Central memory CD8-positive, alpha-beta T cell (primary cell): ENCODE measurements at regions not wholly inside any gene's neighbourhood (a gene's known extent, or its start where the extent isn't known, plus 50 kb on each side); places are given as distances from the start of the nearest gene placed in this dataset.

Source experiments
- ATAC-seq: fragments of 150-1000 bp; cut with Tn5 transposase; replicated peaks from 2 replicates; pipeline ENCODE4 v1.10.0; 2022; ENCODE audit warnings: mild to moderate bottlenecking, moderate FRiP score, moderate number of reproducible peaks; ENCODE audit not compliant: poor library complexity, severe bottlenecking; ENCODE audit errors: extremely low read depth
- DNase-seq, 2 donors: peaks; one replicate each; pipeline ENCODE4 v3.0.0; 2021; ENCODE audit warnings: low spot score in 2 of 2
- H3K27ac Mint-ChIP-seq: one replicate; pipeline ENCODE4 v1.8.0; 2022; ENCODE audit warnings: low read depth, mild to moderate bottlenecking, moderate library complexity, mixed read lengths
- H3K27me3 Mint-ChIP-seq: one replicate; pipeline ENCODE4 v1.8.0; 2022; ENCODE audit warnings: mixed read lengths
- H3K36me3 Mint-ChIP-seq: one replicate; pipeline ENCODE4 v1.8.0; 2022; ENCODE audit warnings: mild to moderate bottlenecking, moderate library complexity, mixed read lengths; ENCODE audit not compliant: insufficient read depth
- H3K4me1 Mint-ChIP-seq: one replicate; pipeline ENCODE4 v1.8.0; 2022; ENCODE audit warnings: mixed read lengths
- H3K4me3 Mint-ChIP-seq: one replicate; pipeline ENCODE4 v1.8.0; 2022; ENCODE audit warnings: mild to moderate bottlenecking, moderate library complexity, mixed read lengths
- H3K9me3 Mint-ChIP-seq: one replicate; pipeline ENCODE4 v1.8.0; 2022; ENCODE audit warnings: mixed read lengths

DNA sequence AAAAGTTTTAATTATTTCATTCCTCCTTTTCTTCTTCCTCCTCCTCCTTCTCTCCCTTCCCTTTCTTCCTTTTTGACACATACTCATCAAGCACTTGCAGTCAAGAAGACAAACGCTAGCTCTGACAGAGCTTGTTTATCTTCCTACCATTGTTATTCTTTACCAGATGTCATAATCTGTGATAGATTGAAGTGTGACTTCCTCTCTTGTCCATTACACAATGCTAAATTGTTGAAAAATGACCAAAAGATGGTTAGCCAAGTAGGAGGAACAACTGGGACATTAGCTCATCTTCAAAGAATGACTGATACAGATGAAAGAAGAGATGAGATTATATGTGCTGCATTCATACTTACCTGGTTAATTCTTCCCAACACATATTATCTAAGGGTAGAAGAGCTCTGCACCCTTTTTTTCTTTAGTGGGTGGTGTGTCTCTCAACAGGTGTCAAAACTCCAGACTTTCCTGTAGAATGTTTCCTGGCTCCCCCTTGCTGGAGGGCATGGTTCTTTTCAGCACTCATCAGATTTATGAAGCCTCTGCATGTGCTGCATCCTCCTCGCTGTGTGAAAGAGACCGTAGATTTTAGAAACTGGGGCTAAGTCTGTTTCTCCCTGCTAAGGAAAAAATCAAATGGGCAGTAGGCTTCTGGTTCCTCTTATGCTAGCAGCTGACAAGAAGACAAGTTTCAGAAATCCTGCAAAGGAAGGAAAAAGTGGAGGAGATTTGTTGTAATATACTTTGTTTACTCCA is 147.1 kb downstream of the TMX1 start:
- no peak for ATAC-seq

DNA sequence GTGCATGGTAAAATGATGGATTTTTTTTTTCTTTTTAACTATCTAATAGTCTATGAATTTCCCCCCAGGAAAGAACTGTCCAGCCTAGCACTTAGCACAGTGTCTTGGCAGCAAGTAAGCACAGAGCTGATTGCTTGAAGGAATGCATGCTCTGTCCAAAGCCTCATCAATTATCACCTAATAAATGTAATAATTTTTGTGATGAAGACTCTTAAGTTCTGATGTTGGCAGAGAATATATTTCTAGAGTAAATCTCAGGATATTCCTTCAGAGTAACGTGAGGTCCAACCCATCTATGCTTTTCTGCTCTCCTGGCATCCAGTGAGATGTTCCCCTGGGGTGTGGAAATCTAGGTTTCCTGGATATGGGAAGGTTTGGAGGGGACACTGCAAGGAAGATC is 152.4 kb downstream of the TMX1 start:
- no peaks in the 10 kb centered on the region for H3K9me3 Mint-ChIP-seq
- DNase-seq (no peak), ATAC-seq (no peak)
- peaks cover 2% of the 10 kb centered on the region for H3K36me3 Mint-ChIP-seq
- no peak overlapping the region for H3K4me3 Mint-ChIP-seq
- H3K27me3 Mint-ChIP-seq: peaks cover 48% of the 10 kb centered on the region
- H3K27ac Mint-ChIP-seq: no peak overlapping the region
- H3K4me1 Mint-ChIP-seq: no peaks in the 10 kb centered on the region

More for the DNA sequence above, 147.1 kb downstream of the TMX1 start:
- Mint-ChIP-seq H3K4me1 (no peaks in the 10 kb centered on the region), H3K27ac (no peak overlapping the region), H3K27me3 (peaks cover 43% of the 10 kb centered on the region), H3K4me3 (no peak overlapping the region), H3K36me3 (peaks cover 4% of the 10 kb centered on the region), H3K9me3 (no peaks in the 10 kb centered on the region)
- DNase-seq: no peak

DNA sequence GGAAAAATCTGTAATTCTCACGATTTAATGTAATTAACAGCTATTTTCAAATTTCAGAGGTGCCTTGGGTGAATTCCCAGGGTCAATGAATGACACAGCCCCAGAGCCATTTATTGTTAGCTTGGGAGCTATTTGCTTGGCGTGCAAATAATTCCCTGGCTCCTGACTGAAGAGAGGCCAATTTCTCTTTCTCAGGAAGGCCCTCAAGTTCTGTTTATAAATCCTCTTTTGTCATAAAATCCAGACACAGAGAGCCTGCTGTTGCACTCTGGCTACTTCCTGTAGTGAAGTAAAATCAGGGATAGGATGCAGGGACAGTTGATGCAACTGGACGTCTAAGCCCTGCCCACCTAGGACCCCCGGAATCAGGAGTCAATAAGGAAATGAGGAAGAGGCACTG is 154.3 kb downstream of the TMX1 start:
- H3K9me3 Mint-ChIP-seq: no peaks in the 10 kb centered on the region
- H3K27ac Mint-ChIP-seq: no peak overlapping the region
- ATAC-seq (no peak), DNase-seq (no peak)
- H3K4me1 Mint-ChIP-seq: no peaks in the 10 kb centered on the region
- H3K36me3 Mint-ChIP-seq: no peaks in the 10 kb centered on the region
- H3K27me3 Mint-ChIP-seq: peaks cover 48% of the 10 kb centered on the region
- H3K4me3 Mint-ChIP-seq: no peak overlapping the region

DNA sequence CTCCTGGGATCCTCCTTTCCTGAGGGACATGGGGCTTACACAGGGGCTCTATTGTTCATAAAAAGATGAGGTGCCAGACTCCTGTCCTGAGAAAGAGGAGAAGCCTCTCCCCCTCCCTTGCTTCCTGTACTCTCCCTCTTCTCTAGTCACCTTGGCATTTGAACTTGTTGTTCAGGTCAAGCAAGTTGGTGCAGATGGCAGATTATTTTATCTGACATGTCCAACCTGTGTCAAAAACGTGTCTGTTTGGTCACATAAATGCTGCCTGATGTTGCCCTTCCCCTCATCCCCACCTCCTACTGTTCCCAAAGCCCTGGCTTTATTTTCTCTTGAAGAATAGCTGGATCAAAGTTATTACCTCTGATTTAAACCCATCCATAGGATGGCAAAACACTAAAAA is 154.8 kb downstream of the TMX1 start:
- H3K27me3 Mint-ChIP-seq: peaks cover 51% of the 10 kb centered on the region
- H3K4me1 Mint-ChIP-seq: no peaks in the 10 kb centered on the region
- H3K4me3 Mint-ChIP-seq: no peak overlapping the region
- no peak overlapping the region for H3K27ac Mint-ChIP-seq
- H3K36me3 Mint-ChIP-seq: no peaks in the 10 kb centered on the region
- no peaks in the 10 kb centered on the region for H3K9me3 Mint-ChIP-seq
- no peak for ATAC-seq
- DNase-seq: no peak

DNA sequence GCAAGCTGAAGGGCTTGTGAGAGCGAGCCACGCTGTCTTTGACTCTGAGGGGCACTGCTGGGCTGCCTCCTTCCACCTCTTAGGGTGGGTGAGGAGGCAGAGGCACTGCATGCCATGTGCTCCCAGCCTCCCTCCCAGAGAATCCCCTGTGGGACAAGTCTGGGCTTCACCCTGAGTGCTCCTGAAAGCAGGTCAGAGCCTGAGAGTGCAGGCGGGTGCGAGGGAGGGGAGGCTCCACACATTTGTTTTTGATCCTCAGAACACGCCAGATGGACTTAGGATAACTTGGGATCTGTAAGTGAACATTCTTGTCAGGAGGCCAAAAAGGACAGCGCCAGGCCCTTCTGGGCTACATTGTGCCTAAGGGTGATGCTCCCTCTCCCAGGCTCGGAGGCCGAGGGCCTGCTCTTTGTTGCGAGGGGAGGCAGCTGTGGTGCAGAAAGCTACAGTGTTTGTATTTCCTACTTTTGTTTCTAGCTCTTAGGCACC is 155.4 kb downstream of the TMX1 start:
- no peak overlapping the region for H3K27ac Mint-ChIP-seq
- H3K36me3 Mint-ChIP-seq: no peaks in the 10 kb centered on the region
- H3K9me3 Mint-ChIP-seq: no peaks in the 10 kb centered on the region
- H3K27me3 Mint-ChIP-seq: peaks cover 57% of the 10 kb centered on the region
- ATAC-seq (no peak), DNase-seq (no peak)
- no peak overlapping the region for H3K4me3 Mint-ChIP-seq
- no peaks in the 10 kb centered on the region for H3K4me1 Mint-ChIP-seq

DNA sequence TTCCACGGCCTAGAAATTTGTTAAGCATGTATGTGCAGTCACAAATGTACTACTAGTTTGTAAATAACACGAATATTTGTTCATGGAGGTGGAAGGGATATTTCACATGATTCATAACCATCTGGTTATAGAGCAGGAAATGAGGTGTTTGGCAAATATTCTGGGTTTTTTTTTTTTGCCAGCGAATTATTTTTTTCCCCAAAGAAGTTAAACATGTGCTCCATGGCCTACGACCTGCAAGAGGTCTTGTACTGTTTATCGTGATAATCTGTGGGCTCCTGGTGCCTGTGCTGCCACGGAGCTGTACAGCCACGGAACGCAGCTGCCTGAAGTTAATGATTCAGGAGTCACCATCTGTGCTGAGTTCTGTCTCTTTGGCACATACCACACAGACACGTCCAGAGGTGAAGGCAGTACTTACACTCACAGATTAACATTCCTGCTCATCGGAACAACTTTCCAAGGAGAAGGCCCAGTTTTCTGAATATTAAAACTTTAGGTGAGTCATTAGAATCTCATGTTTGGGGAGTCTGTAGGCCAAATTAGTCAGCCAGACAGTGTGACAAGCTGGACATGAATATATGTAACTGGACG is 156.3 kb downstream of the TMX1 start:
- H3K27ac Mint-ChIP-seq: no peak overlapping the region
- H3K27me3 Mint-ChIP-seq: peaks cover 61% of the 10 kb centered on the region
- H3K4me3 Mint-ChIP-seq: no peak overlapping the region
- ATAC-seq (no peak), DNase-seq (no peak)
- H3K4me1 Mint-ChIP-seq: no peaks in the 10 kb centered on the region
- no peaks in the 10 kb centered on the region for H3K36me3 Mint-ChIP-seq
- no peaks in the 10 kb centered on the region for H3K9me3 Mint-ChIP-seq

DNA sequence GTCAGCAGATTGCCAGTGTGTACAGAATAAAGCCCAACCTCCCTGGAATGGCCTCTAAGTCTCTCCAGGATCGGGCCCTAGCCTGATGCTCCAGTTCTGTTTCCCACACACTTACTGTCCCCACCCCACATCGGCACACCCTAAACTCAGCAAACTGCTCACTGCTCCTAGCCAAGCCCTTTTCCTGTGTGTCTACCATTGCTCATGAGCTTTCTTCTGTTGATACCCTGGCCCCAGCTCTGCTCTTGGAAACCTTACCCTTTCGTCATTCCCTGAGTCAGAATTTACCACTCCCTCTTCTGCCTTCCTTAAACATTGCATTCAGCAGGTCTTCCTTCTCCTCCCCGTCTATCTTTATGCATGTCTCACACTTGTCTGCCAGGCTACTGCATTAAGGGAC is 158.9 kb downstream of the TMX1 start:
- Mint-ChIP-seq H3K27me3 (peaks cover 68% of the 10 kb centered on the region), H3K9me3 (no peaks in the 10 kb centered on the region), H3K27ac (no peak overlapping the region), H3K4me3 (no peak overlapping the region), H3K4me1 (no peaks in the 10 kb centered on the region), H3K36me3 (no peaks in the 10 kb centered on the region)
- ATAC-seq: no peak
- no peak for DNase-seq

DNA sequence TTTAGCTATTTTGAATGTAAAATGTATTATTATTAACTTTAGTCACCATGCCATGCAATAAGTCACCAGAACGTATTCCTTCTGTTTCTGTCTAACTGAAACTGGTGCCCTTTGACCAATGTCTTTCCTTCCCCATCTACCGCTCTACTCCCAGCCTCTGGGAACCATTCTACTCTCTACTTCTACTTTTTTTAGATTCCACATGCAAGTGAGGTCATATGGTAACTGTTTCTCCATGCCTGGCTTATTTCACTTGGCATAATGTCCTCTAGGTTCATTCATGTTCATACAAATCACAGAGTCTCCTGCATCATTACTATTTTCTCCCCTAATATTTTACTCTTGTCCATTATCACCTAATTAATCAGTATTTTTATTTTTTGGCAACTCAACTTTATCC is 160.1 kb downstream of the TMX1 start:
- Mint-ChIP-seq H3K9me3 (no peaks in the 10 kb centered on the region), H3K4me1 (no peaks in the 10 kb centered on the region), H3K27ac (no peak overlapping the region), H3K36me3 (no peaks in the 10 kb centered on the region), H3K27me3 (peaks cover 66% of the 10 kb centered on the region), H3K4me3 (no peak overlapping the region)
- DNase-seq (no peak), ATAC-seq (no peak)

DNA sequence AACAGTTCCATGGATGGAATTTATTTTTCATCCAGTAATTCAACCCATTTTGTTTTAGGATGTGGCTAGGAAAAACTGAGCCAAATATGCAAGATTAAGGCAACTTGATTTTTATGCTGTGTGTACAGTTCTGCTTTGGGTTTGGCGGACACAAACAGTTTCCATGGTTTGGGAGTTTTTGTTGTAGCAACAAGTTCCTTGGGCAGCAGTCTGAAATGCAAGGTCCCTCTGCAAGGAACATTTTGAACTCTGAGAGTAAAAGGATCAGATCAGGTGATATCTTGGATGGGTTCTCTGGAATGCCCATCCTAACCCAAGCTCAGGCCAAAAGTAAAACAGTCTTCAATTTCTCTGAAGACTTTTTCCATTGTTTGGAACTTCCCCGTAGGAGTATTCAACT is 161.2 kb downstream of the TMX1 start:
- no peak for DNase-seq
- no peaks in the 10 kb centered on the region for H3K36me3 Mint-ChIP-seq
- H3K27me3 Mint-ChIP-seq: peaks cover 66% of the 10 kb centered on the region
- H3K9me3 Mint-ChIP-seq: no peaks in the 10 kb centered on the region
- no peak overlapping the region for H3K27ac Mint-ChIP-seq
- H3K4me3 Mint-ChIP-seq: no peak overlapping the region
- no peaks in the 10 kb centered on the region for H3K4me1 Mint-ChIP-seq
- no peak for ATAC-seq

DNA sequence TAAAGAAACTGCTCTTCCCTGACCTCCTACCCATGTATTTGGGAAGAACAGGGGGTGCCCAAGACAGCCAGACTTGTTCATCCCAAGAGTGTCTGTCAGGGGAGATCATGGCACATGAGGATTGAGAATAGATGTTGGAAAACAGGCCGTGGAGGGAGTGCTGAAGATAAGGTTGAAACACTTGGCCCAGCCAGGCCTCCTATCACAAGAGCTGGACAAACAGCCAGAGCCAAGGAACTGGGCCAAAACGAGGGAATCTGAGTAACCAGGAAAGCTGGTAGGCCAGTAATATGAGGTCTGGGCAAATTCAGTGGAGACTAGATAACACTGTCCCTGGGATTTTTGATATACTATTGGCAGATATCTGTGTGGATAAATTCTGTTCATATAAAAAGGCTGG is 161.7 kb downstream of the TMX1 start:
- Mint-ChIP-seq H3K4me3 (no peak overlapping the region), H3K9me3 (no peaks in the 10 kb centered on the region), H3K36me3 (peaks cover 2% of the 10 kb centered on the region), H3K27ac (no peak overlapping the region), H3K27me3 (peaks cover 63% of the 10 kb centered on the region), H3K4me1 (no peaks in the 10 kb centered on the region)
- DNase-seq (no peak), ATAC-seq (no peak)

DNA sequence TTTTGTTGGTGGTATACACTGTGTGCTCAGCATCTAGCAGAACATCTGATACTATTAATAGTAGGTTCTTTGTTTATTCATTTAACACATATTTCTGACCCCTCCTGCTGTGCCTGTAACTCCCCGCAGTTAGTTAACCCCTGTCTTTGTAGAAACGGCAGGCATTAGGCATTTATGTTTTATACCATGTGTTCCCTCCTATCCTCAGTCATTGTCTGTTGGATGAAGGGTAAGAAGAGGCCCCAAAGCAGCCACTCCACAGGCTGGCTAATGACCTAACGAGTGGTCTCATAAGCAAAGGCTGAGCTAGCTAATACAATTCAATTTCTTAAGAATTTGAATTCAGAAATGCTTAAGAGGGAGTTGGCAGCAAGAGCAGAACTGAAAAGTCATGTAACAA is 170.8 kb downstream of the TMX1 start:
- Mint-ChIP-seq H3K27me3 (peaks cover 47% of the 10 kb centered on the region), H3K27ac (no peak overlapping the region), H3K4me1 (no peaks in the 10 kb centered on the region), H3K4me3 (no peak overlapping the region), H3K9me3 (peaks cover 3% of the 10 kb centered on the region), H3K36me3 (peaks cover 2% of the 10 kb centered on the region)
- ATAC-seq (no peak), DNase-seq (no peak)

DNA sequence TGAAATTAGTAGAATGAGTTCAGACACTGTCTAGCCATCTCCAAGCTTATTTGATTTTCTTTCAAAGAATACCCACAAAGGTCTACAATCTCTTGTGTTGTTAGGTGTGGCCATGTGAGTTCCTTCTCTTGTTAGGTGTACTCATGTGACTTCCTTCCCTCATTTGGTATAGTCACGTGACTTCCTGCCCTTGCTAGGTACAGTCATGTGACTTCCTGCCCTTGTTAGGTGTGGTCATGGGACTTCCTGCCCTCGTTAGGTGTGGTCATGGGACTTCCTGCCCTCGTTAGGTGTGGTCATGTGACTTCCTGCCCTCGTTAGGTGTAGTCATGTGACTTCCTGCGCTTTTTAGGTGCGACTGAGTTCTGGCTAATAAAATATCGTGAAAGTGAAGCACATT is 179.6 kb downstream of the TMX1 start:
- DNase-seq (peak in 1 of 2 donors; percentile 53), ATAC-seq (peak; percentile 95)
- Mint-ChIP-seq H3K9me3 (peaks cover 38% of the 10 kb centered on the region), H3K36me3 (peaks cover 3% of the 10 kb centered on the region), H3K4me1 (peaks cover 14% of the 10 kb centered on the region), H3K4me3 (no peak overlapping the region), H3K27ac (peak overlapping the region; percentile 75), H3K27me3 (peaks cover 29% of the 10 kb centered on the region)

DNA sequence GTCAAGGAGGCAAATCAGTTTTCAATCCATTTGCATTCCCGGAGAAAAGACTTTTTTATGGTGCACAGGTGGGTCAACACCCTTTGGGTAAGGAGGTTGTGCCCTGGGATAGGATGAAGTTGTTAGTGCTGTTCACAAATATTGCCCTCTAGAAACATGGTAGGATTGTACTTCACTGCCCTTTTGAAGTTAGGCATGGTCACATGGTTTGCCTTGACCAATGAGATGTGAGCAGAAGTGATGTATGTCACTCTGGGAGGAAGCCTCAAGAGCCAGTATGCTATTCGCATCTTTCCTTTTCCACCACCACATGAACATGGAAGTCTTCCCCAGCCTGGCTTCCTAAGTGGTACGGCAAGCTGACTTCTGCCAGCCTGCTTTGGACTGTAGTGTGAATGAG is 182.7 kb downstream of the TMX1 start:
- H3K4me3 Mint-ChIP-seq: no peak overlapping the region
- H3K27me3 Mint-ChIP-seq: no peaks in the 10 kb centered on the region
- peaks cover 14% of the 10 kb centered on the region for H3K4me1 Mint-ChIP-seq
- H3K9me3 Mint-ChIP-seq: peaks cover 22% of the 10 kb centered on the region
- peaks cover 3% of the 10 kb centered on the region for H3K36me3 Mint-ChIP-seq
- no peak overlapping the region for H3K27ac Mint-ChIP-seq
- DNase-seq: no peak
- no peak for ATAC-seq
